ENCODE measurements at regions not wholly inside any gene's neighbourhood (a gene's known extent, or its start where the extent isn't known, plus 50 kb on each side); places are given as distances from the start of the nearest gene placed in this dataset.
"Not testable (repeated sequence)": the region's sequence is repeated elsewhere in the genome, so short reads cannot be mapped to it uniquely, and the experiment has no call there.

- TF ChIP-seq, protein P1, sequence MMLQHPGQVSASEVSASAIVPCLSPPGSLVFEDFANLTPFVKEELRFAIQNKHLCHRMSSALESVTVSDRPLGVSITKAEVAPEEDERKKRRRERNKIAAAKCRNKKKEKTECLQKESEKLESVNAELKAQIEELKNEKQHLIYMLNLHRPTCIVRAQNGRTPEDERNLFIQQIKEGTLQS (IDR thresholded peaks at IDR 0.05) = not testable (repeated sequence)
- TF ChIP-seq, protein P1 (CRISPR knock-in tag; conservative IDR thresholded peaks at IDR 0.05) = not testable (repeated sequence)
- TF ChIP-seq CEBPZ (IDR thresholded peaks at IDR 0.05; ENCODE audit: borderline replicate concordance, low read depth, low read length); TARDBP (IDR thresholded peaks at IDR 0.05); JUND (IDR thresholded peaks at IDR 0.05; ENCODE audit: borderline replicate concordance, low read depth, low read length); JUND (tag; IDR thresholded peaks at IDR 0.05; ENCODE audit: borderline replicate concordance, low read depth, low read length); POLR2A (conservative IDR thresholded peaks at IDR 0.05); USF1 (CRISPR knock-in tag; IDR thresholded peaks at IDR 0.05); TFE3 (CRISPR knock-in tag; IDR thresholded peaks at IDR 0.05); ZNF830 (CRISPR knock-in tag; IDR thresholded peaks at IDR 0.05); ATF1 (CRISPR knock-in tag; IDR thresholded peaks at IDR 0.05); ATF1 (tag; IDR thresholded peaks at IDR 0.05): not testable (repeated sequence)
- TF ChIP-seq, protein P2, sequence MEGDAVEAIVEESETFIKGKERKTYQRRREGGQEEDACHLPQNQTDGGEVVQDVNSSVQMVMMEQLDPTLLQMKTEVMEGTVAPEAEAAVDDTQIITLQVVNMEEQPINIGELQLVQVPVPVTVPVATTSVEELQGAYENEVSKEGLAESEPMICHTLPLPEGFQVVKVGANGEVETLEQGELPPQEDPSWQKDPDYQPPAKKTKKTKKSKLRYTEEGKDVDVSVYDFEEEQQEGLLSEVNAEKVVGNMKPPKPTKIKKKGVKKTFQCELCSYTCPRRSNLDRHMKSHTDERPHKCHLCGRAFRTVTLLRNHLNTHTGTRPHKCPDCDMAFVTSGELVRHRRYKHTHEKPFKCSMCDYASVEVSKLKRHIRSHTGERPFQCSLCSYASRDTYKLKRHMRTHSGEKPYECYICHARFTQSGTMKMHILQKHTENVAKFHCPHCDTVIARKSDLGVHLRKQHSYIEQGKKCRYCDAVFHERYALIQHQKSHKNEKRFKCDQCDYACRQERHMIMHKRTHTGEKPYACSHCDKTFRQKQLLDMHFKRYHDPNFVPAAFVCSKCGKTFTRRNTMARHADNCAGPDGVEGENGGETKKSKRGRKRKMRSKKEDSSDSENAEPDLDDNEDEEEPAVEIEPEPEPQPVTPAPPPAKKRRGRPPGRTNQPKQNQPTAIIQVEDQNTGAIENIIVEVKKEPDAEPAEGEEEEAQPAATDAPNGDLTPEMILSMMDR (IDR thresholded peaks at IDR 0.05 in 2 of 3, conservative IDR thresholded peaks at IDR 0.05 in 1 of 3; ENCODE audit: insufficient read depth in 2 of 3, low read depth in 1 of 3, low read length in 3 of 3) = not testable (repeated sequence)
These were observed 168.7 kb upstream of the ADAMTSL1 start for GRCh38 chr9:18305167-18305806.

Data from K562 (cell line).